Subcutaneous abdominal adipose tissue (tissue), 5 donors: ENCODE measurements at regions not wholly inside any gene's neighbourhood (a gene's known extent, or its start where the extent isn't known, plus 50 kb on each side); places are given as distances from the start of the nearest gene placed in this dataset.

Experiments
- H3K27ac ChIP-seq: one replicate; pipeline ENCODE4 v1.7.0; 2013; ENCODE audit warnings: low read depth, mild to moderate bottlenecking, inconsistent platforms, low read length, moderate library complexity
- H3K27me3 ChIP-seq, 5 donors: one replicate each; pipeline ENCODE4 v1.7.0; 2013; ENCODE audit warnings: low read length in 5 of 5, inconsistent platforms in 1 of 5; ENCODE audit not compliant: control insufficient read depth in 5 of 5, insufficient read depth in 4 of 5
- H3K36me3 ChIP-seq, 5 donors: one replicate each; pipeline ENCODE4 v1.7.0; 2013; ENCODE audit warnings: low read length in 5 of 5; ENCODE audit not compliant: control insufficient read depth in 5 of 5, insufficient read depth in 5 of 5
- H3K4me1 ChIP-seq, 5 donors: one replicate each; pipeline ENCODE4 v1.7.0; 2013; ENCODE audit warnings: low read length in 5 of 5, mild to moderate bottlenecking in 3 of 5, moderate library complexity in 1 of 5; ENCODE audit not compliant: control insufficient read depth in 5 of 5, insufficient read depth in 5 of 5
- H3K4me3 ChIP-seq, 5 donors: one replicate each; pipeline ENCODE4 v1.7.0; 2013; ENCODE audit warnings: low read length in 5 of 5, low read depth in 1 of 5
- H3K9ac ChIP-seq, 5 donors: one replicate each; pipeline ENCODE4 v1.7.0; 2013; ENCODE audit warnings: low read length in 5 of 5, mild to moderate bottlenecking in 4 of 5, moderate library complexity in 3 of 5
- H3K9me3 ChIP-seq, 5 donors: one replicate each; pipeline ENCODE4 v1.7.0; 2013; ENCODE audit warnings: low read length in 5 of 5; ENCODE audit not compliant: control insufficient read depth in 5 of 5
- donor health status: healthy.
- donor health status: healthy.
- donor health status: healthy.
- donor health status: healthy.
- donor health status: healthy.

GRCh38 chr3:181796641-181797040 lies 84.9 kb downstream of the SOX2 start:
- no peaks in the 10 kb centered on the region for H3K9me3 ChIP-seq
- H3K4me1 ChIP-seq: no peaks in the 10 kb centered on the region
- no peak overlapping the region for H3K27ac ChIP-seq
- no peaks in the 10 kb centered on the region for H3K36me3 ChIP-seq
- no peak overlapping the region for H3K4me3 ChIP-seq
- peaks cover 0 to 3% (median 0%) of the 10 kb centered on the region in 5 donors for H3K27me3 ChIP-seq
- no peak overlapping the region for H3K9ac ChIP-seq

DNA sequence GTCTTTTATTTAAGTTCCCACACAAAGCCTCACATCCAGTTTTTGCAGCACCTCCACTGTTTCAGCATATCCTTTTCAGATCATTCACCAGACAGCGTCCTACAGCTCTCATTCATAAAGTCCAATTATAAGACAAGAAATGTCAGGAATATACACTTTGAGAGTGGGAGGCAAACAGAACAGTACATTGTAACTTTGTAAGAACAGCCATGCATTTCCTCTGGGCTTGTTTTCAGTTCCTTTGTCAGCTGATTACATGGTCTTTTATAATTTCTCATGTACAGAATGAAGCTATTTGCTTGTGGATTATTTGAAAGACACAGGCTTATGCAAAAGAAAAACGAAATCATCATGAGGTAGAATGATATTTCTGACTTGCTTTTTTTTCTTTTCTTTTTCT lies 85.7 kb downstream of the SOX2 start:
- no peak overlapping the region for H3K4me3 ChIP-seq
- H3K36me3 ChIP-seq: no peaks in the 10 kb centered on the region
- H3K4me1 ChIP-seq: no peaks in the 10 kb centered on the region
- H3K9me3 ChIP-seq: no peaks in the 10 kb centered on the region
- no peak overlapping the region for H3K9ac ChIP-seq
- no peak overlapping the region for H3K27ac ChIP-seq
- peaks cover 0 to 3% (median 0%) of the 10 kb centered on the region in 5 donors for H3K27me3 ChIP-seq

- no peaks in the 10 kb centered on the region for H3K9me3 ChIP-seq
- H3K4me1 ChIP-seq: no peaks in the 10 kb centered on the region
- H3K27ac ChIP-seq: no peak overlapping the region
- H3K9ac ChIP-seq: no peak overlapping the region
- no peaks in the 10 kb centered on the region for H3K27me3 ChIP-seq
- no peak overlapping the region for H3K4me3 ChIP-seq
- no peaks in the 10 kb centered on the region for H3K36me3 ChIP-seq
Measured at GRCh38 chr3:181805703-181806102, 94.0 kb downstream of the SOX2 start.

GRCh38 chr3:181808053-181808452 lies 96.3 kb downstream of the SOX2 start:
- Histone ChIP-seq H3K27ac (no peak overlapping the region), H3K36me3 (no peaks in the 10 kb centered on the region), H3K27me3 (no peaks in the 10 kb centered on the region), H3K9ac (no peak overlapping the region), H3K4me3 (no peak overlapping the region), H3K4me1 (no peaks in the 10 kb centered on the region), H3K9me3 (no peaks in the 10 kb centered on the region)

- Histone ChIP-seq H3K9ac (no peak overlapping the region), H3K27ac (no peak overlapping the region), H3K36me3 (no peaks in the 10 kb centered on the region), H3K4me3 (no peak overlapping the region), H3K4me1 (no peaks in the 10 kb centered on the region), H3K9me3 (no peaks in the 10 kb centered on the region), H3K27me3 (no peaks in the 10 kb centered on the region)
Measured at GRCh38 chr3:181823716-181824115, 112.0 kb downstream of the SOX2 start.

DNA sequence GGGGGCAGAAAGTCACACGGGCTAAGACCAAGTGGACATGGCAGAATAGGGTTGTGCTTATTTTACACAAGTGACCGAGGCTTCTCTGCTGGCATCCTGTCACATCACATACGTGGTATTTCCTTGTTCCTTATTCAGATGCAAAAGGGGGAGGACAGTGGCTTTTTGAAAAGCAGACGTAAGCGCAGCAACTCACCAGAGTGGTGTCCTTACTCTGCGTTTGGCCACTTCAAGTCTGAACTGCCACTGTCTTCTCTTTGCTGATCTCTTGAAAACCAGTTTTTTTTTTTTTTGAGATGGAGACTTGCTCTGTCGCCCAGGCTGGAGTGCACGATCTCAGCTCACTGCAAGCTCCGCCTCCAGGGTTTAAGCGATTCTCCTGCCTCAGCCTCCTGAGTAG lies 113.2 kb downstream of the SOX2 start:
- no peaks in the 10 kb centered on the region for H3K4me1 ChIP-seq
- no peaks in the 10 kb centered on the region for H3K27me3 ChIP-seq
- H3K9ac ChIP-seq: no peak overlapping the region
- no peak overlapping the region for H3K4me3 ChIP-seq
- H3K27ac ChIP-seq: no peak overlapping the region
- no peaks in the 10 kb centered on the region for H3K36me3 ChIP-seq
- H3K9me3 ChIP-seq: no peaks in the 10 kb centered on the region

GRCh38 chr3:181839039-181839915 lies 127.6 kb downstream of the SOX2 start:
- Histone ChIP-seq H3K9me3 (no peaks in the 10 kb centered on the region), H3K27ac (no peak overlapping the region), H3K36me3 (no peaks in the 10 kb centered on the region), H3K27me3 (no peaks in the 10 kb centered on the region), H3K4me3 (no peak overlapping the region), H3K4me1 (no peaks in the 10 kb centered on the region), H3K9ac (no peak overlapping the region)

DNA sequence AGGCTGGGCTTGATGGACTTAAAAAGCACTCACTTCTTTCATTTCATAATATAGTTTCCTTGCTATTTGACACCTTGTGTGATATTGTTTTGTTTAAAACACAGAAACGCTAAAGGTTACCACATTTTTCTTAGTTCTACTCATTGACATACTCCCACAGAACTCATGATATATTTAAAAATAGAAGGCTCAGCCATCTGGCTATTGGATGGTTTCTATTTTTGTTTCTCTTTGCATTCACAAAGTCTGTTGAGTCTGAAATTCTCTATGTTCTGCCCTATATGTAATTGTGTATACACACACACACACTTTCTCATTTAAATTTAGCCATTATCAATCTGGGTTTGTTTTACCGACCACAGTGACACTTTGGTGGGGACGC lies 128.2 kb downstream of the SOX2 start:
- no peak overlapping the region for H3K27ac ChIP-seq
- H3K36me3 ChIP-seq: no peaks in the 10 kb centered on the region
- H3K9me3 ChIP-seq: no peaks in the 10 kb centered on the region
- H3K27me3 ChIP-seq: no peaks in the 10 kb centered on the region
- no peaks in the 10 kb centered on the region for H3K4me1 ChIP-seq
- no peak overlapping the region for H3K4me3 ChIP-seq
- no peak overlapping the region for H3K9ac ChIP-seq

- Histone ChIP-seq H3K9me3 (no peaks in the 10 kb centered on the region), H3K36me3 (no peaks in the 10 kb centered on the region), H3K4me1 (no peaks in the 10 kb centered on the region), H3K9ac (no peak overlapping the region), H3K4me3 (no peak overlapping the region), H3K27me3 (no peaks in the 10 kb centered on the region), H3K27ac (no peak overlapping the region)
Measured at GRCh38 chr3:181844211-181844610, 132.5 kb downstream of the SOX2 start.

GRCh38 chr3:181847276-181847675 lies 135.6 kb downstream of the SOX2 start:
- Histone ChIP-seq H3K36me3 (no peaks in the 10 kb centered on the region), H3K9me3 (no peaks in the 10 kb centered on the region), H3K27me3 (no peaks in the 10 kb centered on the region), H3K9ac (no peak overlapping the region), H3K4me1 (no peaks in the 10 kb centered on the region), H3K27ac (no peak overlapping the region), H3K4me3 (no peak overlapping the region)
